ENCODE measurements at regions not wholly inside any gene's neighbourhood (a gene's known extent, or its start where the extent isn't known, plus 50 kb on each side); places are given as distances from the start of the nearest gene placed in this dataset.

- TF ChIP-seq CTCF (IDR thresholded peaks at IDR 0.05; ENCODE audit: insufficient read depth, low read length) (no peak), POLR2AphosphoS5 (IDR thresholded peaks at IDR 0.05; ENCODE audit: low read depth) (no peak)
These were observed 433.5 kb downstream of the DMAC1 start for GRCh38 chr9:7366121-7366520.

Measured in HL-60 (cell line).